K562 (cell line): ENCODE measurements at regions not wholly inside any gene's neighbourhood (a gene's known extent, or its start where the extent isn't known, plus 50 kb on each side); places are given as distances from the start of the nearest gene placed in this dataset.

Experiments used
- HDAC2 ChIP-seq: fragments of 450-650 bp; IDR thresholded peaks from 2 replicates; pipeline ENCODE4 v1.6.1; 2016; ENCODE audit warnings: mild to moderate bottlenecking
- HNRNPL ChIP-seq: fragments of 200-400 bp; formaldehyde crosslinking; IDR thresholded peaks from 2 replicates; pipeline ENCODE4 v1.6.1; 2017; ENCODE audit warnings: low read depth, mild to moderate bottlenecking, low read length
- ILK ChIP-seq: fragments of 450-650 bp; IDR thresholded peaks from 2 replicates; pipeline ENCODE4 v1.6.1; 2016; ENCODE audit warnings: missing genetic modification characterization, low read depth, mild to moderate bottlenecking, missing compliant biosample characterization, moderate library complexity, borderline replicate concordance
- NFE2 ChIP-seq: IDR thresholded peaks from 2 replicates; pipeline ENCODE4 v1.6.1; 2014; ENCODE audit warnings: antibody characterized with exemption, low read depth
- PHF8 ChIP-seq: fragments of 200-600 bp; sonication (generic); IDR thresholded peaks from 2 replicates; pipeline ENCODE4 v1.6.1; 2012; ENCODE audit warnings: mixed run types, mild to moderate bottlenecking, inconsistent platforms, low read length, moderate library complexity, borderline replicate concordance
- POLR2B ChIP-seq: fragments of 450-650 bp; IDR thresholded peaks from 2 replicates; pipeline ENCODE4 v1.6.1; 2018; ENCODE audit warnings: low read depth; ENCODE audit not compliant: partially characterized antibody
- RBM22 ChIP-seq: fragments of 200-400 bp; formaldehyde crosslinking; IDR thresholded peaks from 2 replicates; pipeline ENCODE4 v1.6.1; 2018; ENCODE audit warnings: low read length, low read depth; ENCODE audit not compliant: poor library complexity, severe bottlenecking
- SMAD4 ChIP-seq: fragments of 250-450 bp; sonication (Bioruptor Pico); conservative IDR thresholded peaks from 2 replicates; pipeline ENCODE4 v1.8.0; 2021; ENCODE audit warnings: inconsistent platforms, mild to moderate bottlenecking, moderate library complexity
- TCF7 ChIP-seq: sonication (generic); IDR thresholded peaks from 2 replicates; pipeline ENCODE4 v1.6.1; 2016; ENCODE audit warnings: antibody characterized with exemption, borderline replicate concordance
- ZFP36 ChIP-seq: fragments of 150-350 bp; IDR thresholded peaks from 2 replicates; pipeline ENCODE4 v1.6.1; 2018; ENCODE audit warnings: low read length, low read depth; ENCODE audit not compliant: partially characterized antibody
- ZNF146 ChIP-seq: IDR thresholded peaks from one replicate; pipeline ENCODE4 v1.6.1; 2018; ENCODE audit warnings: missing compliant biosample characterization; ENCODE audit not compliant: unreplicated experiment
- ZNF24 ChIP-seq: fragments of 450-650 bp; IDR thresholded peaks from 2 replicates; pipeline ENCODE4 v1.6.1; 2016
- ZNF707 ChIP-seq: fragments of 250-450 bp; sonication (Bioruptor Pico); conservative IDR thresholded peaks from 2 replicates; pipeline ENCODE4 v1.8.0; 2022; ENCODE audit warnings: inconsistent platforms, mild to moderate bottlenecking, moderate library complexity
- TF ChIP-seq, protein P1 (sequence below), 2 experiments: fragments of 450-650 bp; IDR thresholded peaks; 2 replicates each; pipeline ENCODE4 v1.6.1; 2016; ENCODE audit warnings: mild to moderate bottlenecking in 2 of 2, borderline replicate concordance in 1 of 2, low read depth in 1 of 2, moderate library complexity in 1 of 2
- TF ChIP-seq, protein P2 (sequence below): fragments of 250-450 bp; sonication (Bioruptor Pico); IDR thresholded peaks from 2 replicates; pipeline ENCODE4 v1.8.0; 2022; ENCODE audit warnings: inconsistent platforms, mild to moderate bottlenecking, moderate library complexity, borderline replicate concordance
- TF ChIP-seq, protein P3 (sequence below): fragments of 200-800 bp; sonication (Bioruptor generic); IDR thresholded peaks from 2 replicates; pipeline ENCODE4 v1.6.1; 2017; ENCODE audit warnings: missing genetic modification characterization, missing compliant biosample characterization

- TF ChIP-seq, protein P1, sequence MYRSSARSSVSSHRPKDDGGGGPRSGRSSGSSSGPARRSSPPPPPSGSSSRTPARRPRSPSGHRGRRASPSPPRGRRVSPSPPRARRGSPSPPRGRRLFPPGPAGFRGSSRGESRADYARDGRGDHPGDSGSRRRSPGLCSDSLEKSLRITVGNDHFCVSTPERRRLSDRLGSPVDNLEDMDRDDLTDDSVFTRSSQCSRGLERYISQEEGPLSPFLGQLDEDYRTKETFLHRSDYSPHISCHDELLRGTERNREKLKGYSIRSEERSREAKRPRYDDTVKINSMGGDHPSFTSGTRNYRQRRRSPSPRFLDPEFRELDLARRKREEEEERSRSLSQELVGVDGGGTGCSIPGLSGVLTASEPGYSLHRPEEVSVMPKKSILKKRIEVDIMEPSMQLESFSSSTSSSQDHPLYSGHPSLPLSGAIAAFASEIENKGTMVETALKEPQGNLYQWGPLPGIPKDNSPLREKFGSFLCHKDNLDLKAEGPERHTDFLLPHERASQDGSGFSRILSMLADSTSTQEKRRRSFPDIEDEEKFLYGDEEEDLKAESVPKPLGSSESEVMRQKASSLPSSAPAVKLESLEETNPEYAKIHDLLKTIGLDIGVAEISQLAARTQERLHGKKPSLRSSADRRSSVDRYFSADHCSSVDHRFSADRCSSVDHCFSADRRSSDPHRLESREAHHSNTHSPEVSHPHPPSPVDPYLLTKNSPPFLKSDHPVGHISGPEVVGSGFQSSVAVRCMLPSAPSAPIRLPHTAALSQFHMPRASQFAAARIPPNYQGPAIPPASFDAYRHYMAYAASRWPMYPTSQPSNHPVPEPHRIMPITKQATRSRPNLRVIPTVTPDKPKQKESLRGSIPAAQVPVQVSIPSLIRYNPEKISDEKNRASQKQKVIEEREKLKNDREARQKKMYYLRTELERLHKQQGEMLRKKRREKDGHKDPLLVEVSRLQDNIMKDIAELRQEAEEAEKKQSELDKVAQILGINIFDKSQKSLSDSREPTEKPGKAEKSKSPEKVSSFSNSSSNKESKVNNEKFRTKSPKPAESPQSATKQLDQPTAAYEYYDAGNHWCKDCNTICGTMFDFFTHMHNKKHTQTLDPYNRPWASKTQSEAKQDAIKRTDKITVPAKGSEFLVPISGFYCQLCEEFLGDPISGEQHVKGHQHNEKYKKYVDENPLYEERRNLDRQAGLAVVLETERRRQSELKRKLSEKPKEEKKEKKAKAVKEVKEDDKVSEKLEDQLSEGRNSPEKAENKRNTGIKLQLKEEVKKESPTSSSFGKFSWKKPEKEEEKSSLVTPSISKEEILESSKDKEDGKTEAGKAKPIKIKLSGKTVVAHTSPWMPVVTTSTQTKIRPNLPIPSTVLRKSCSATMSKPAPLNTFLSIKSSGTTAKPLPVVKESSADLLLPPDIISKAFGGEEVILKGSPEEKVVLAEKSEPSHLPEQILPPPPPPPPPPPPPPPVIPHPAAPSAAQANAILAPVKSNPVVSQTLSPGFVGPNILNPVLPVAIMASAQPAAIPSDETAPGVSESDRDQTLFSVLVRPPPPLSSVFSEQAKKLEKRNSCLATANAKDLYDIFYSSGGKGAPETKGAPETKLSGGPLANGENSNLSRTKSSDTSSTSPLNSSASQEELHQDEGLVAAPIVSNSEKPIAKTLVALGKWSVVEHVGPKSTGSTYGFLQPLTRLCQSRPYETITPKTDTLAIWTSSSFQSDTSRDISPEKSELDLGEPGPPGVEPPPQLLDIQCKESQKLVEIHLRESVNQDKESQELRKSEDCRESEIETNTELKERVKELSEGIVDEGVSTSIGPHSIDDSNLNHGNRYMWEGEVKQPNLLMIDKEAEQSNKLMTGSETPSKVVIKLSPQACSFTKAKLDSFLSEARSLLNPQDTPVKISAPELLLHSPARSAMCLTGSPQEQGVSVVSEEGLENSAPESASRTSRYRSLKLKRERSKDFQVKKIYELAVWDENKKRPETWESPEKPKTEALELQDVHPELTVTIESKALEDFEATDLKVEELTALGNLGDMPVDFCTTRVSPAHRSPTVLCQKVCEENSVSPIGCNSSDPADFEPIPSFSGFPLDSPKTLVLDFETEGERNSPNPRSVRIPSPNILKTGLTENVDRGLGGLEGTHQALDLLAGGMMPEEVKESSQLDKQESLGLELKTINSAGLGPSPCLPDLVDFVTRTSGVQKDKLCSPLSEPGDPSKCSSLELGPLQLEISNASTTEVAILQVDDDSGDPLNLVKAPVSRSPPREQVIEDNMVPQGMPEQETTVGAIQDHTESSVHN (IDR thresholded peaks at IDR 0.05; ENCODE audit: borderline replicate concordance in 1 of 2, low read depth in 1 of 2): 0 out of 4 replicates have a peak, but pooled peaks of 1 of the 2 experiments have one; percentile 36
- TF ChIP-seq ZFP36 (peak; percentile 70), TCF7 (no peak), ZNF24 (0 out of 2 replicates have a peak, but pooled peaks have one; percentile 45), PHF8 (peak; percentile 20; the same call in 1 of the 2 replicates), ILK (tag) (no peak), RBM22 (no peak), HDAC2 (peak; percentile 91; the same call in 1 of the 2 replicates), NFE2 (peak; percentile 92), ZNF707 (CRISPR knock-in tag) (no peak), POLR2B (peak; percentile 16), SMAD4 (peak; percentile 74; the same call in 1 of the 2 replicates), HNRNPL (no peak), ZNF146 (CRISPR knock-in tag) (peak; percentile 92)
- TF ChIP-seq, protein P2, sequence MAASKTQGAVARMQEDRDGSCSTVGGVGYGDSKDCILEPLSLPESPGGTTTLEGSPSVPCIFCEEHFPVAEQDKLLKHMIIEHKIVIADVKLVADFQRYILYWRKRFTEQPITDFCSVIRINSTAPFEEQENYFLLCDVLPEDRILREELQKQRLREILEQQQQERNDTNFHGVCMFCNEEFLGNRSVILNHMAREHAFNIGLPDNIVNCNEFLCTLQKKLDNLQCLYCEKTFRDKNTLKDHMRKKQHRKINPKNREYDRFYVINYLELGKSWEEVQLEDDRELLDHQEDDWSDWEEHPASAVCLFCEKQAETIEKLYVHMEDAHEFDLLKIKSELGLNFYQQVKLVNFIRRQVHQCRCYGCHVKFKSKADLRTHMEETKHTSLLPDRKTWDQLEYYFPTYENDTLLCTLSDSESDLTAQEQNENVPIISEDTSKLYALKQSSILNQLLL (CRISPR knock-in tag): no peak
- TF ChIP-seq, protein P3, sequence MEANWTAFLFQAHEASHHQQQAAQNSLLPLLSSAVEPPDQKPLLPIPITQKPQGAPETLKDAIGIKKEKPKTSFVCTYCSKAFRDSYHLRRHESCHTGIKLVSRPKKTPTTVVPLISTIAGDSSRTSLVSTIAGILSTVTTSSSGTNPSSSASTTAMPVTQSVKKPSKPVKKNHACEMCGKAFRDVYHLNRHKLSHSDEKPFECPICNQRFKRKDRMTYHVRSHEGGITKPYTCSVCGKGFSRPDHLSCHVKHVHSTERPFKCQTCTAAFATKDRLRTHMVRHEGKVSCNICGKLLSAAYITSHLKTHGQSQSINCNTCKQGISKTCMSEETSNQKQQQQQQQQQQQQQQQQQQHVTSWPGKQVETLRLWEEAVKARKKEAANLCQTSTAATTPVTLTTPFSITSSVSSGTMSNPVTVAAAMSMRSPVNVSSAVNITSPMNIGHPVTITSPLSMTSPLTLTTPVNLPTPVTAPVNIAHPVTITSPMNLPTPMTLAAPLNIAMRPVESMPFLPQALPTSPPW (CRISPR knock-in tag): peak; percentile 31; the same call in 1 of the 2 replicates
Measured at GRCh38 chr3:72319194-72320094, 528.8 kb downstream of the SHQ1 start (continued).
